ENCODE measurements at regions not wholly inside any gene's neighbourhood (a gene's known extent, or its start where the extent isn't known, plus 50 kb on each side); places are given as distances from the start of the nearest gene placed in this dataset.

GRCh38 chr4:28014469-28014868 is 1153.8 kb downstream of the STIM2 start:
- TF ChIP-seq, protein P1, sequence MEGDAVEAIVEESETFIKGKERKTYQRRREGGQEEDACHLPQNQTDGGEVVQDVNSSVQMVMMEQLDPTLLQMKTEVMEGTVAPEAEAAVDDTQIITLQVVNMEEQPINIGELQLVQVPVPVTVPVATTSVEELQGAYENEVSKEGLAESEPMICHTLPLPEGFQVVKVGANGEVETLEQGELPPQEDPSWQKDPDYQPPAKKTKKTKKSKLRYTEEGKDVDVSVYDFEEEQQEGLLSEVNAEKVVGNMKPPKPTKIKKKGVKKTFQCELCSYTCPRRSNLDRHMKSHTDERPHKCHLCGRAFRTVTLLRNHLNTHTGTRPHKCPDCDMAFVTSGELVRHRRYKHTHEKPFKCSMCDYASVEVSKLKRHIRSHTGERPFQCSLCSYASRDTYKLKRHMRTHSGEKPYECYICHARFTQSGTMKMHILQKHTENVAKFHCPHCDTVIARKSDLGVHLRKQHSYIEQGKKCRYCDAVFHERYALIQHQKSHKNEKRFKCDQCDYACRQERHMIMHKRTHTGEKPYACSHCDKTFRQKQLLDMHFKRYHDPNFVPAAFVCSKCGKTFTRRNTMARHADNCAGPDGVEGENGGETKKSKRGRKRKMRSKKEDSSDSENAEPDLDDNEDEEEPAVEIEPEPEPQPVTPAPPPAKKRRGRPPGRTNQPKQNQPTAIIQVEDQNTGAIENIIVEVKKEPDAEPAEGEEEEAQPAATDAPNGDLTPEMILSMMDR (conservative IDR thresholded peaks at IDR 0.05 in 1 of 2, IDR thresholded peaks at IDR 0.05 in 1 of 2; ENCODE audit: low read depth in 1 of 2, low read length in 2 of 2): no peak
- no peak for TF ChIP-seq EZH2 (IDR thresholded peaks at IDR 0.05; ENCODE audit: low read length, missing control alignments)

Data from fibroblast of lung (primary cell).